GM23248 (cell line): ENCODE measurements at regions not wholly inside any gene's neighbourhood (a gene's known extent, or its start where the extent isn't known, plus 50 kb on each side); places are given as distances from the start of the nearest gene placed in this dataset.

ENCODE experiments used
- EZH2 ChIP-seq: fragments of 200-600 bp; sonication (generic); IDR thresholded peaks from 2 replicates; pipeline ENCODE4 v1.6.1; 2018; ENCODE audit warnings: antibody characterized with exemption, mild to moderate bottlenecking; ENCODE audit not compliant: insufficient read depth, poor library complexity, severe bottlenecking
- EZH2phosphoT487 ChIP-seq: fragments of 200-600 bp; sonication (generic); IDR thresholded peaks from 2 replicates; pipeline ENCODE4 v1.6.1; 2018; ENCODE audit warnings: antibody characterized with exemption, moderate library complexity, mild to moderate bottlenecking, low read depth; ENCODE audit not compliant: insufficient read depth

GRCh38 chr13:44808185-44808584, 181.1 kb downstream of the NUFIP1 start:
- no peak for TF ChIP-seq EZH2
- TF ChIP-seq EZH2phosphoT487, result no peak
